ENCODE measurements at regions not wholly inside any gene's neighbourhood (a gene's known extent, or its start where the extent isn't known, plus 50 kb on each side); places are given as distances from the start of the nearest gene placed in this dataset.

- no peak for TF ChIP-seq CTCF (conservative IDR thresholded peaks at IDR 0.05; ENCODE audit: control insufficient read depth, insufficient read depth, low read depth, low read length)
- DNase-seq (ENCODE audit: low read depth), result no peak
- H3K4me3 ChIP-seq (ENCODE audit: control insufficient read depth, low read depth, low read length), result no peak overlapping the region
Measured at GRCh38 chr6:81621816-81622395, 130.6 kb downstream of the TENT5A start.

- peak; percentile 13 for DNase-seq (ENCODE audit: low read depth)
- H3K4me3 ChIP-seq (ENCODE audit: control insufficient read depth, low read depth, low read length), result no peak overlapping the region
- TF ChIP-seq CTCF (conservative IDR thresholded peaks at IDR 0.05; ENCODE audit: control insufficient read depth, insufficient read depth, low read depth, low read length), result no peak
Measured at GRCh38 chr6:81614292-81614691, 138.2 kb downstream of the TENT5A start.

GRCh38 chr6:81613606-81614005 is 138.9 kb downstream of the TENT5A start:
- no peak for TF ChIP-seq CTCF (conservative IDR thresholded peaks at IDR 0.05; ENCODE audit: control insufficient read depth, insufficient read depth, low read depth, low read length)
- peak; percentile 79 for DNase-seq (ENCODE audit: low read depth)
- H3K4me3 ChIP-seq (ENCODE audit: control insufficient read depth, low read depth, low read length), result no peak overlapping the region

GRCh38 chr6:81612136-81612535 is 140.3 kb downstream of the TENT5A start:
- TF ChIP-seq CTCF (conservative IDR thresholded peaks at IDR 0.05; ENCODE audit: control insufficient read depth, insufficient read depth, low read depth, low read length), result no peak
- no peak overlapping the region for H3K4me3 ChIP-seq (ENCODE audit: control insufficient read depth, low read depth, low read length)
- no peak for DNase-seq (ENCODE audit: low read depth)

GRCh38 chr6:81609736-81610135 is 142.7 kb downstream of the TENT5A start:
- no peak for TF ChIP-seq CTCF (conservative IDR thresholded peaks at IDR 0.05; ENCODE audit: control insufficient read depth, insufficient read depth, low read depth, low read length)
- H3K4me3 ChIP-seq (ENCODE audit: control insufficient read depth, low read depth, low read length), result no peak overlapping the region
- peak; percentile 30 for DNase-seq (ENCODE audit: low read depth)

- peak; percentile 30 for DNase-seq (ENCODE audit: low read depth)
- TF ChIP-seq CTCF (conservative IDR thresholded peaks at IDR 0.05; ENCODE audit: control insufficient read depth, insufficient read depth, low read depth, low read length), result no peak
- H3K4me3 ChIP-seq (ENCODE audit: control insufficient read depth, low read depth, low read length), result no peak overlapping the region
Measured at GRCh38 chr6:81608776-81609175, 143.7 kb downstream of the TENT5A start.

- TF ChIP-seq CTCF (conservative IDR thresholded peaks at IDR 0.05; ENCODE audit: control insufficient read depth, insufficient read depth, low read depth, low read length), result no peak
- H3K4me3 ChIP-seq (ENCODE audit: control insufficient read depth, low read depth, low read length), result no peak overlapping the region
- DNase-seq (ENCODE audit: low read depth), result peak; percentile 87
Measured at GRCh38 chr6:81606965-81607381, 145.5 kb downstream of the TENT5A start.
